ENCODE measurements at regions not wholly inside any gene's neighbourhood (a gene's known extent, or its start where the extent isn't known, plus 50 kb on each side); places are given as distances from the start of the nearest gene placed in this dataset.

GRCh38 chr3:153980252-153980590 lies 141.0 kb upstream of the ARHGEF26 start:
- TF ChIP-seq CTCF (optimal IDR thresholded peaks at IDR 0.05 in 1 of 3, IDR thresholded peaks at IDR 0.05 in 1 of 3, conservative IDR thresholded peaks at IDR 0.05 in 1 of 3; ENCODE audit: extremely low read depth in 1 of 3, insufficient read depth in 2 of 3, low read length in 3 of 3) (no peak), EZH2 (IDR thresholded peaks at IDR 0.05; ENCODE audit: low read length) (no peak)
